IPS-NIHi11 (cell line): ENCODE measurements at regions not wholly inside any gene's neighbourhood (a gene's known extent, or its start where the extent isn't known, plus 50 kb on each side); places are given as distances from the start of the nearest gene placed in this dataset.

Experiments used
- DNase-seq: peaks from one replicate; pipeline ENCODE4 v3.0.0; 2012; ENCODE audit warnings: mixed read lengths, low spot score

DNA sequence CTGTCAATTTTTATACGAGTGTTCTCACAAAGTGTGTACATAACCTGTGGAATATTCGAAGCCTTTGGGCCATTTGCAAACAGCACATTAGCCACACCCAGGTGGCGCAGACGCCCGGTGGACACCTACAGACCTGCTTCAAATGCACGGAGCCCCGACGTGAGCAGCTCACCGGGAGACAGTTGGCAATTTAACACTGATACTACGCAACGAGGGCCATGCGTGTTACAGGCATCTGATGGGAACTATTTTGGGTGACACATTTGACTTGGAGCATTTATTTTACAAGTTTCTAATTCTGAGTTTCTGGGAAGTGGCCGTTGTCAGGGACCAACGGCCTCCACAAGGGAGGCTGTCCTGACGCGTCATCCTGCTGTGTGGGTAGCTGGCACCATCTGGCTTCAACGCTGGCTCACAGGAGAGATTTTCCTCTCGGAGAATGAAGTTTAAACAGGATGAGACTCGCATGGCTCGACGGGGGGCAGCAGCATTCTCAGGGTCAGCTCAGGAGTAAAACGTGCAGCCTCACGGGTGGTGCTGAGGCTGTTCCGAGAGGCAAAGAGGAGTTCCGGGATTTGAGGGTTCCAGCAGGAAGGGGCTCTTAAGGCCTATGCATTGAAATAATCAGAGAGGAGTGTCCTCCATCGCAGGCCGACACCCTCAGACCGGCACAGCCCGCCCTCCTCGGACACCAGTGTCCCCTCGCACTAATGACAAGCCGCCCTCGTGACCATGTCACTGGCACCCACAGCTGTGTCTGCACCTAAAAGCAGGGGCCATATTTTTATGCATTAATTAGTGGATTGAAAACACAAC, 207.4 kb downstream of the DLL1 start:
- DNase-seq, result peak; percentile 7

- peak; percentile 7 for DNase-seq
Measured at GRCh38 chr6:170082531-170083187, 208.2 kb downstream of the DLL1 start.

- no peak for DNase-seq
Measured at GRCh38 chr6:170082067-170082466, 208.8 kb downstream of the DLL1 start.

DNA sequence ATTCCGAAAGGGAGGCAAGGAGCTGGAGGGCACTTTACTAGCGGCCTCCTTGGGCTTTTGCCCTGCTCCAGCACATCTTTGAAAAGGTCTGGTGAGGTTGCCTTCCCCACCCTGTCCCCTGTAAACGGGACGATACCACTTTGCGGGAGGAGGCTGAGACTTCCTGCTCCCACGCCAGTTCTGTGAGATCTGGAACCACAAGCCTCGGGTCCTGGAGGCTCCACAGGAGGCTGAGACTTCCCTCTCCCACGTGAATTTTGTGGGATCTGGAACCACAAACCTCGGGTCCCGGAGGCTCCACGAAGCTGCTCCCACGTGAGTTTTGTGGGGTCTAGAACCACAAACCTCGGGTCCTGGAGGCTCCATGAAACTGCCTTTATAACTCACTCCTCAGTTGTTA, 209.3 kb downstream of the DLL1 start:
- no peak for DNase-seq

- peak; percentile 27 for DNase-seq
Measured at GRCh38 chr6:170080828-170081371, 210.0 kb downstream of the DLL1 start.

DNA sequence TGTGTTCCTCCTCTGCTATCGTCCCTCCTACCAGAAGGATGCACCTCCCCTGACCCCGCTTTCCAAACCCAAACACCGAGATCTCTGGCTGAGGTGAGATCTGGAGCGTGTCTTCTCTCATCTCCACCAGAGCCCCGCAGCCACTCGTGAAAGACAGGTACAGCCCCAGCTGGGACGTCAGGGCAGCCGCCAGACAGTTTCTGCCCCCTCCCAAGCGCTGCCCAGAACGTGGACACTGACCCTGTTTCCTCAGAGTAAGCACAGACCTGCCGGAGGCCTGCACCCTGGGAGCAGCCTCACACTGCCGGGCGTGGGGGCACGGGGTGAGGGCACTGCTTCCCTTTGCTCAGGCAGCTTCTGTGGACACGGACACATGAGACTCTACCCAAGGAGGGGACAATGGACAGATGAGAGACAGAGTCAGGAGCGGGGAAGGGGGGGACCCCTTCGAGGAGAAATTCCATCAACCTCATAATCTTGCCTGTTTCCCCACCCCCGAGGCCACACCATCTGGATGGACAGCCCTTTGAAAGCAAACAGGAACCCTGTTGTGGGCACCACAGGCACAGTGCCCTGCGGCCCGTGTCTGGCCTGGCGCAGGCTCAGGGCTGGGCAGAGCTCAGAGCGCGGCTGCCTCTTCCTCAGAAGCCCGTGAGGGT, 210.6 kb downstream of the DLL1 start:
- DNase-seq, result peak; percentile 7

GRCh38 chr6:170076466-170077165, 214.3 kb downstream of the DLL1 start:
- peak; percentile 4 for DNase-seq

DNA sequence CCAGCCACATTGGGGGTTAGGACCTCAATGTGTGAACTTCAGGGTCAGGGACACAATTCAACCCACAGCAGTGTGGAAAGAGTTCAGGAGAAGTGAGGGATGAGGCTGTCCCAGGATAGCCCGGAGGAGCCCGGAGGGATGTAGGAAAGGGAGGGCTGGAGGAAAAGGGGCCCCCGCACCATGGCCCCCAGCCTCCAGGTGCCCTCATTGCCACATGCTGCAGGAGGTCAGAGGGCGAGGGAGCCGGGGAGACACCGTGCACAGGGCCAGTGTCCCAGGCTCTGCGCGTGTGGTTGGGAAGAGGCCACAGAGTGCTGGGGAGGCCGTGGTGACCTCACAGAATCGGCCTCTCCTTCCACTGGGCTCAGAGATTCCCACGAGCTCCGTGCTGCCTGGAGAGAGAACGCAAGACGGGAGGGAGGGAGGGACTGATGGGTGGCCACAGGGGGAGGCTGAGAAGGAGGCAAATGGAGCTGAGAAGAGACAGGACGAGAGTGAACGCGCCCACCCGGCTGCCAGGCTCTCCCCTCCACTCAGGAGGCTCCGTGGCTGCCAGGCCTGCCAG, 215.1 kb downstream of the DLL1 start:
- peak; percentile 11 for DNase-seq

GRCh38 chr6:170074907-170075306, 216.0 kb downstream of the DLL1 start:
- no peak for DNase-seq

DNA sequence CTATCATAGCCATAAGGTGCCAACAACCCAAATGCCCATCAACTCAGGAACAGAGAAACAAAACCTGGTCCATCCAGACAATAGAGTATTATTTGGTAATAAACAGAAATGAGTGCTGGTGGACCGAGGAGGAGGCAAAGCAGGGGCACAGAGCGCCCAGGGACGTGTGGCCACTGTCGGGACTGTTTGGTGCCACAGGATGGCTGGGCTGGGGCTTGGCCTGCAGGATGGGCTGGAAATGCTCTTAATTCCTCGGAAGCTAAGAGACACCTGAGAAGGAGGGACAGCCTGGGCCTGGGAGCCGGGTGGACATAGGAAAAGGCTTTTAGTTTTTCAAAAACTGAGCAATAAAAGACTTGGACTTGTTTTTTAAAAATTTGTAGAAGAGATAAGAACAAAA, 216.4 kb downstream of the DLL1 start:
- peak; percentile 12 for DNase-seq

DNA sequence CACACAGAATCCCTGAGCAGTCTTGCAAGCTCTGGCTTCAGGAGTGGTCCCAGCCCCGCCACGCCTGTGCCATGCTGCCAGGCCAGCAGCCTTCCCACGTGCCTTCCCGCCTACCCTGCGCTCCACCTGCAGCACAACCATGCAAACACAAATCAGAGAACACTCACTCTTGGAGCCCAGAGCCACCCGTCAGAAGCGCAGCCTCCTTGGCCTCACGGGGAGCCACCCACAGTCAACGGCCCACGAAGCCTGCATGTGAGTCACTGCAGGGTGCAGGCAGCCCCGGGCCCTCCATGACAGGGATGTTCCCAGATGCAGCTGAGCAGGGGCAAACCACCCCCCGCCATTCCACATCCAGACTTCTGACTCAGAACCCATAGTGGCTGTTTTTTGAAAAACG, 217.0 kb downstream of the DLL1 start:
- DNase-seq, result peak; percentile 5

- DNase-seq, result no peak
Measured at GRCh38 chr6:170072246-170072645, 218.6 kb downstream of the DLL1 start.

- no peak for DNase-seq
Measured at GRCh38 chr6:170069611-170070010, 221.3 kb downstream of the DLL1 start.

DNA sequence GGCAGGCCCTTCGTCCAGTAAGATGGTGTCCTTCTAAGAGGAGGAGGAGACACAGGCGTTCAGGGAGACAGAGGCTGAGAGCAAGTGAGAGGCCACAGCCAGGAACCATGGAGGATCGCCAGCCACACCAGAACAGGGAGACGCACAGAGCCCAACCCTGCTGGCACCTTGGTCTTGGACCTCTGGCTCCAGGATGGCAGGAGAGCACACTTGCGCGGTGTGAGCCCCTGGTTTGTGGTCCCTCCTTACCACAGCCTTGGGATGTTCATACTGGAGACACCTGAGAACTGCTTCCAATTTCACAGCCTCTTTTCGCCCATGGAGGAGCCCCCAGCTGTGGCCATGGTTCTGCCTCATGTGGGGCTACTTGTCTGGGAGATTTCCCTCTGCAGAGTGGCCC, 222.4 kb downstream of the DLL1 start:
- no peak for DNase-seq

DNA sequence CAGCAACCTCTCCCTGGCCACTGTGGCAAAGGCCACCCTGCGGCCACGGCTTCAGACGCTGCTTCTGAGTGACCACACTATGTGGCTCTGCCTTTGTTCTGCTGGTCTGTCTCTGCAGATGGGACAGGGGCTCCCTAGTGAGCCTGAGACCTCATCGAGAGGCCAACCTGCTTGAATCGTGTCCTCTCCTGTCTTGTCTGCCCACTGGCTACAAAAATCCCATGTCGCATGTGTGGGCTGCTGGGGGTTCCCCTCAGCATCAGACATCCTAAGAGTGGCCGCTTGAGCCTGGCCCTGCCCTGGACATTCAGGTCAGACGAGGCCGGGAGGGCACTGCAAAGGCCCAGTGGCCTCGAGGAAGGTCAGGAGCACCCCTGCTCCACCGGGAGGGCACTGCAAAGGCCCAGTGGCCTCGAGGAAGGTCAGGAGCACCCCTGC, 222.9 kb downstream of the DLL1 start:
- no peak for DNase-seq

DNA sequence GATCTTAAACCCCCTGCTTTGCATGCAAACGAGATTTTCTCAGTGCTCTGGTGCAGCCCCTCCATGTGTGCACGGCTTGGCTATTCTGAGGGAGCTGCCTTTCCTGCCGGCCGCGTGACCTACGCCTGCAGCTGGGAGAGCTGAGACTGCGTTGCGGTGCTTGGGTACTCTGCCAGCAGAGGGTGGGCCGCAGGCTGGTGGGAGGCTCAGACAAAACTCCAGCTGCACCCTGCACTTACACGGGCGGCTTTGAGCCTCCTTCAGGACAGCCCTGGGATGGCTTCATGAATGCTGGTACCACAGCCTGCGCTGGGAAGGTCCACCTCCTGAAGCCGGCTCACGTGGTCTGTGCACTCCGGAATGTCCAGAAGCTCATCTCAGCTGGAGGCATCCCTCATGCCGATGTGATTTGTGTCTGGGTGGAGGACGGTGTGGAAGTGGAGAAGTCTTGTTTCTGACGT, 223.7 kb downstream of the DLL1 start:
- DNase-seq, result no peak

DNA sequence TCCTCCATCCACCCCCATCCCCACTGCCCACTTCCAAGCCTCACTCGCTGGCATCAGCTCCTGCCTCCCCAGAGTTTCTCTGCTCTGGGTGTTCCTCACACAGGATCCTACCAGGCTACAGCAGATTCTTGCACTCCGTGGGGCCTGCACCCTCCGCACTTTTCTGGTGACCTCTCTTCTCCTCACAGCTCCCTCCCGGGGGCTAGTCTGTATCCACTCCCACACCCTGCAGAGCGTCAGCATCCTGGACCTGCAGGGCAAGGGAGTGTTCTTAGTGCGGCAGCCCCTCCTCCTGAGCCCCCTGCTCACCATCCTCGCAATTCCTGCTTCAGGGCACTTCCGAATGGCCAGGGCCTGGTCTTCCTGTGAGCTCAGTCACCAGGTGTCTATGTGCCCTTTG, 224.2 kb downstream of the DLL1 start:
- DNase-seq, result no peak

DNA sequence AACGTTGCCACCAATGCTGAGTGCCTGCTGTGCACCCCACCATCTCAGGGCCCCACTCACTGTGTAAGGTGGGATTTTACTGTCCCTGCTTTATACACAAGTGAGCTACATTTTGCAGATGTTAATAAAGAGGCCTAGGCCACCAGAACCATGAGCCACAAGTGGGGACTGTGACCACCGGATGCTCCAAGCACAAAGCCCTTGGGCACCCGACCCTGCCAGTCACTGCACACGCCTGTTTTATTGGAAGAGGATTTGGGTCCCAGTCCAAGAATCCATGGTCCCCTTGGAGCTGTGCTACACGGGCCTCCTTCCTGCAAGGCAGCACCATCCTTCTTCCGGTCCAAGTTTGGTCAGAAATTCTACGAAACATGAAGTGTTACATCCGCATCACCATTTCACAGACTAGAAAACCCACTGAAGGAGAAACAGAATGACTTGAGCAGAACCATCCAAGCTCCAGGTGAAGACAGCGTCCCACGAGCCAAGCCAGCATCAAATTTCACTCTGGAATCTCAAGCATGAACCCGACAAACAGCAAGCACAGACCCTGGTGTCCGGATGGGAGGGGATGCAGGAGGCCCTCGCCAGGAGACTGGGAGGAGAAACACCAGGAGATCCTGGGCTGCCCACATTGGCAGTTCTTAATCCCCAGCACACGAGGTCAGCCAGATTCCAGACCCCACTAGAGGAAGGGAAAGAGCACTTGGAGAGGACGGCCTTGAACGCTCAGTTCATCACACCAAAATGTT, 226.9 kb downstream of the DLL1 start:
- DNase-seq, result no peak

- no peak for DNase-seq
Measured at GRCh38 chr6:170063431-170063830, 227.4 kb downstream of the DLL1 start.

DNA sequence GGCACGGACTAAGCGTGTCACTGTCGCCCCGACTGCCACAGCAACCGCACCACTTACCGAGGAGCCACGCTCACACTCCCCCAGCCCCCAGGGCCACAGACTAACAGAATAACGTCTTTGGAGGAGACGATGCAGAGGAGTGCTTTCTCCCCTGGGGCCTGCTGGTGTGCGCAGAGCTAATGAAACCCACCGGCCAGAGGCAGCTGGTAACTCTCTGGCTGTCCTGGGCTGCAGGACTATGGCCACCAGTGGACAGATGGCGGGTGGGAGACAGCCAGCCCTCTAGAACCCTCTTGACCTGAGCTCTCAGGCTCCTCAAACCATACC, 228.0 kb downstream of the DLL1 start:
- no peak for DNase-seq
